Left ventricle myocardium superior (tissue), 1 donor: ENCODE measurements at regions not wholly inside any gene's neighbourhood (a gene's known extent, or its start where the extent isn't known, plus 50 kb on each side); places are given as distances from the start of the nearest gene placed in this dataset.
"Not testable (repeated sequence)": the region's sequence is repeated elsewhere in the genome, so short reads cannot be mapped to it uniquely, and the experiment has no call there.

Source experiments
- ATAC-seq: fragments of 200-7000 bp; cut with Tn5 transposase; one replicate; pipeline ENCODE4 v1.9.1; 2020; ENCODE audit warnings: mild to moderate bottlenecking, moderate library complexity
- DNase-seq: peaks from one replicate; pipeline ENCODE4 v3.0.0-alpha.2; 2020
- intact Hi-C: fragments of 100-400 bp; cut with micrococcal nuclease; formaldehyde crosslinking; loops from one replicate; pipeline ENCODE4 v1.11.0; 2022
- donor health status: DM: no; HTN: yes; CAD: no; lungs with severe emphysema.

DNA sequence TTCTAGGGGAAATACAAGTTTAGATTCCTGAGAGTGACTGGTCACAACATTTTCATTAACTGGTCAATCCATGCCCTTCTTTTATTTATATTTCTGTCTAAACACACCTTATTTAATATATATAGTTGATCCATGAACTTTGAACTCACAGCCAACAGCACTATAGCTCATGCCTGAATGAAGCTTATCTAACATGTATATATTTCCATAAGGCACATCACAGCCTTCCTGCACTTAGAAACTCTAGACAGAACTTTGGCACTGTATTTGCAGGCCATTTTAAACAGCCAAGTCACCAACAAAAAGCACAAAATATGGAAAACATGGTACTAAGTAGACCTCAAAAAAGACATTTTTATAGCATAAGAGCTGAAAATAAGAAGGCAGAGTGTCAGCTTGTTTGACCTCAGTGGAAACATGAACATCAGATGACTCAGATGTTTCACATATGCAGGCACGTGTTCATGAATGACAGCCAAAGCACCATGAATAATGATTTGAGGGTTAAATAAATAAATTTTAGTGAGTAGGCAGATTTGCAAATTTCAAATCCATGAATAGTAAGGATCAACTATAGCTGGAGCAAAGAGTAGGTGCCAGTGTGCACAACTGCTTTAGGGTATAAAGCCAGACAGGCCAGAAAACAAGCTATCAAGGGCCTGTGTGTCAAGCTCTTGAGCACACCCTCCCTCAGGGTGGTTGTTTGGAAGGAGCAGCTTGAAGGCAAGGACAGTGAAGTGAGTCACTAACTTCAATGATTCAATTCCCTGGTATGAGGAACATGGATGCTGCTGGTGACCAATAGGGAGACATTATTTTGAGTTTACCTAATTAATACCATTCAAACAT lies 88.9 kb upstream of the NT5E start:
- DNase-seq (no peak), ATAC-seq (peak; percentile 41)
- intact Hi-C loops = no loop called here

DNA sequence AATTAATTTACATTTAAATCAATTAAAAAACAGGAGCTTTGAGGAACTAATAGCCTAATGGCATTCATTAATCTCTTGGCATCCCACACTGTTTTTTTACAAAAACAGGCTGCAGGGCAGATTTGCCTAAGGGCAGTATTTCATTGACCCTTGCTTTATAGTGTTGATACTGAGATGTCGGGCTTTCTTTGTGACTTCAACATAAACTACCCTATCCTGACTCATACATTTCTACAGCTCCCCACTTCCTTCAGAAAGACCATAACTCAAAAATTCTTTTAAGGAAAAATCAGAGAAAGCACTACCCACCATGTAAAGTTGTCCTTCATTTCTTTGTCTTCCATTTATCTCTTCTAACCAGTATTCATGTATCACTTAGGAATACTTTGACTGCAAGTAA lies 92.2 kb upstream of the NT5E start:
- intact Hi-C loops = no loop called here
- ATAC-seq (no peak), DNase-seq (no peak)

DNA sequence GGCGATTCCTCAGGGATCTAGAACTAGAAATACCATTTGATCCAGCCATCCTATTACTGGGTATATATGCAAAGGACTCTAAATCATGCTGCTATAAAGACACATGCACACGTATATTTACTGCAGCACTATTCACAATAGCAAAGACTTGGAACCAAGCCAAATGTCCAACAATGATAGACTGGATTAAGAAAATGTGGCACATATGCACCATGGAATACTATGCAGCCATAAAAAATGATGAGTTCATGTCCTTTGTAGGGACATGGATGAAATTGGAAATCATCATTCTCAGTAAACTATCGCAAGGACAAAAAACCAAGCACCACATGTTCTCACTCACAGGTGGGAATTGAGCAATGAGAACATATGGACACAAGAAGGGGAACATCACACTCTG lies 93.1 kb upstream of the NT5E start:
- intact Hi-C loops, DNase-seq, ATAC-seq: not testable (repeated sequence)

DNA sequence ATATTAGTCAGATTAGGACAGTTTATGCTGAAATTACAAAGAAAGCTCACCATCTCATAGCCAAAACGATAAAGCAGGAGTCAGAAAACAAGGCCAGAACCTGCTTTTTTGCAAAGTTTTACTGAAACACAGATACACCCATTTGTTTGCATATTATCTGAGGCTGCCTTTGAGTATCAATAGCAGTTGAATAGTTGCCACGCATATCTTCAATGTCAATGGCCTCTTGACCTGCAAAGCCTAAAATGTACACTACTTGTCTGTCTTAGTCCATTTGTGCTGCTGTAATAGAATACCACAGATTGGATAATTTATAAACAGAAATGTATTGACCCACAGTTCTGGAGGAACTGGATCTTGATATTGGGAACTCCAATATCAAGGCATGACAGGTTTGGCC lies 94.1 kb upstream of the NT5E start:
- DNase-seq (no peak), ATAC-seq (no peak)
- intact Hi-C loops = loop anchor here (2.0 kb wide), 1 partner anchor 127 kb away; no protein-coding TSS in a partner anchor

DNA sequence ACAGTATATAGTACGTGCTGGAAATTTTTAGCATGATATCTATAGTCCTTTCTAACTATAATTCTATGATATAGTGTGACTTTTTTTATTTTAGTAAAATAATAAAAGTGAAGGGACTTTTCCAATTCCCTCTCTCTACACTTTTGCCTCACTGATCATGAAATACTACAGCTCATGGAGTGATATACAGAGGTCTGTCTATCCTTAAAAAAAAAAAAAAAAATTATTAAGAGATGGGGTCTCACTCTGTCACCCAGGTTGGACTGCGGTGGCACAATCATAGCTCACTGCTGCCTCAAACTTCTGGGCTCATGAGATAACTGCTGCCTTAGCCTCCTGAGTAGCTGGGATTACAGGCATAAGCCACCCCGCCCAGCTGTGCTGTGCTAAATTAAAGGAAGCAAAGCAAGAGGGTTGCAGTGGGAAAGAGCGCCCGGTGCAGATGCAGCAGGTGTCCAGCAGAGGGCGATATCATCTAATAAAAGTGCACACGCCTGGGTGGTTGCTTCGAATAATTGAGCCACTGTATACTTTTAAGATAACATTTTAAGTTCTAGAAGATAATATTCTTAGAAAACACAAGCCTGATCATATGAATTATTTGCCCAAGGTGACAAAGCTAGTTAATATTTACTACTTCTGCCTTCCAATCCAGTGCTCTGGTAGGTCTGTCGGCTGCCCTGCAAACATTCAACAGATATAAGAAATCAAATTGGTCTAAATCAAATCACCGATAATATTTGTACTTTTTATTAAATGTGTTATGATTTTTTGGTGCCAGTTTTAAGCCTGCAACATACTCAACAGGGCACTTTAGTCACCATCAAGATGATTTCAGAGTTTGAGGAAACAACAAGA lies 94.9 kb upstream of the NT5E start:
- ATAC-seq = peak; percentile 82
- intact Hi-C loops = loop anchor here (2.0 kb wide), 1 partner anchor 128 kb away; no protein-coding TSS in a partner anchor
- DNase-seq = peak; percentile 78

DNA sequence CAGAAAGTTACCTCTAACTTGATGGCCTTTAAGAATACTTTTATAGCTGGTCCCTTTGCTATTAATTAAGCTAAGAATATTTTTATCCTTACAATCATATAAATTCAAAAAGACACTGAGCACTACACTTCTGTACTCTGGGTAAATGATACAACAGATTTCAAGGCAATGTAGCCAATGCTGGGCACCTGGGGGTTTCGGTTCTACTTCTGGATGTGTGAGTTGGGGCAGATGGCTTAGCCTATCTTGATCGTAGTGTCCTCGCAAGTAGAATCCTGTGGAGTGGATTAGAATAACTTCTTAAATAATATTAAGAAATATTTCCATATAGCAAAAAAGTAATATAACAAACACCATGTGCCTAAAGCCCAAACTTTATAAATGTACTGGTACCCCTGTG lies 96.9 kb upstream of the NT5E start:
- ATAC-seq (no peak), DNase-seq (no peak)
- intact Hi-C loops = no loop called here

DNA sequence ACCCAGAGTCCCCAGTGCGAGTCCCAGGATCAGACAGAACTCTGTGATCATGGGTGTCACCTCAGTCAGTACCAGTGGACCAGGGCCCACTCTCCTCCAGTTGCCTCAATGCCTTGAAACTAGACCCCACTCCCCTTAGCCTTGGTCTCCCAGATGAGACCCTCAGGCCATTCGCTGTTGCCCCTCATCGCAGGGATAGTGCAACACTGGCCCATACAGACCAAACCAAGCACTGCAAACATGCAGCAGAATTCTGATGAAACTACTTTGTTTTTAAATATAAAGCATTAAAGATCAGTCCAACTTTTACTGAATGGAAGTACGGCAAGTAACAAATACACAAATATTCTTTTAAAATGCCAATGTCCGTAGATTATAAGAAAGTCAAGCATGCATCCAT lies 101.2 kb upstream of the NT5E start:
- no peak for ATAC-seq
- no peak for DNase-seq
- intact Hi-C loops = no loop called here

DNA sequence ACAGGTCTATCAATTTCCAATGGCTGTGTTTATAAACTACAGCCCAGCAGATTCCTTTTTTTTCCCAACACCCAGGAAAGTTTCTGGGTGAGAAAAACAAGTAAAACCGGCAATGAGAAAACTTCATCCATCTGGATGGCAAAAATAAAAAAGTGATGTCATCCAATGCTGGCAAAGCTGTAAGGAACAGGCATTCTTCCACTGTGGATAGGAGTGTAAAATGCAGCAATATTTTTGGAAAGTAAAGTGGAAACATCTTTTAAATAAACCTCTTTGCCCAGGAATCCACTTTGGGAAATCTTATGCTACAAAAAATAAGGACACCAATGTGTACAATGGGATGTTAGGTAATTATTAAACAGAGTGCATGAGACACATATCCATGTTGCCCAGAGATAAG lies 102.1 kb upstream of the NT5E start:
- no peak for ATAC-seq
- intact Hi-C loops = no loop called here
- DNase-seq = no peak

DNA sequence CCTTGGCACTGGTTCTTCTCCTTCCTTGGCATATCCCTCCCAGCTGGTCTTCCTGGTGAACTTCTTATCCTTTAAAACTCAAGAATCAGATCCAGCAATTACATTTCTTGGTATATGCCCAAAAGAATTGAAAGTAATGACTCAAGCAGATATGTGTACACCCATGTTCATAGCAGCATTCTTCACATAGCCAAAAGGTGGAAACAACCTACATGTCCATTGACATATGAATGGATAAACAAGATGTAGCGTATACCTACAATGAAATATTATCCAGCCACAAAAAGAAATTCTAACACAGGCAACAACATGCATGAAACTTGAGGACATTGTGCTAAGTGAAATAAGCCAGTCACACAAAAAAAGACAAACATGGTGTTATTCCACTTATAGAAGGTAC lies 103.7 kb upstream of the NT5E start:
- intact Hi-C loops = no loop called here
- DNase-seq (no peak), ATAC-seq (no peak)

DNA sequence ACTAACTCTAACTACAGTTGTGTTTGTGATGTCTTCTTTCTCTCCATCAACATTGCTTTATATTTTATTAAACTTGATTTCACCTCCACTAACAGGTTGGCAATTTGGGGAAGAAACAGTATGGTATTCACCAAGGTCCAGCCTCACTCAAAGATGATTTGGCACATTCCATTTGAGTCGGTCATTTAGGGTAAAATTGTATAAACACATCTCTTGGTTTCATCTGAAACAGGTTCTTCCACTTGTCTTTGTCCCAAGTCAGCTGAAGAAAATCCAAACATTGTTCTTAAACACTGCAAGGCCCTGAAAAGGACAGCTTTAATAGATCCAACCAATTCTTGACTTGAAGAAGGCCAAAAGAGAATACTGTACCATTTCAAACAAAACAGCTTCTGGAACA lies 104.9 kb upstream of the NT5E start:
- intact Hi-C loops = no loop called here
- no peak for ATAC-seq
- DNase-seq = no peak

DNA sequence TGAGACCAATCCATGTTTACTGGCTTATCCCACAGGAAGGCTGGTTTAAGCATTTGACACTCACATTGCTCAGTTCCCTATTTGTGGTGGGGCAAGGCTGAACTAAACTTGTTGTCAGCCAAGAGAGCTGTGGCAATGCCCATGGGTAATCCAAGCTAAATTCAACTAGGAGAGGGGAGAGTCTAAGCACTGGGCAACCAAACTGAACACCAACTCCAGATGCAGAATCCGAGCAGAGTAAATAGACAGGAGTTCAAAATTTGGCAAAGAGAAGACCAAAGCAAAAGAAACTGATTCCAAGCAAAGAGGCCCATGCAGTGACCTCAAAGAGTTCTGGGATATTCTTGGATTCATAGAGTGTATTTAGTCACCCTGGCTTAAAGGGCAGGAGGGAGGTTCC lies 106.5 kb upstream of the NT5E start:
- DNase-seq (no peak), ATAC-seq (no peak)
- intact Hi-C loops = no loop called here

DNA sequence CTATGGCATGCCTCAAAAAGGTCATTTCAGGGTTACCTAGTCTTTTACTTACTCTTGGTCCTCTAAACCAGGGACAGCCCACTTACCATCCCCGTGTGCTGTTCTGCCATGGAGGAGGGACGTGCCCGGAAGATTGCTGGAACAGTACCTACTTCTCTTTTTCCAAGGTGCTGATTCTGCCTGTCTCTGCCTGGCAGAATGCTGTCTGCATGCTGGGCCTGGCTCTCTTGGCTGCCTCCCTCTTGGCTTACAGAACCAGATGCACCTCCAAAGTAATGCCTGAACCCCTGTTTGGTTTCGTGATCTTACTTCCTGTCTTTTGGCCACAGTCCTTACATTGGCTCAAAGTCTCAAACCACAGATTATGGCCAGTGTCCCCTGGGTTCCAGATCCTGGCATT lies 120.7 kb upstream of the NT5E start:
- intact Hi-C loops = no loop called here
- ATAC-seq = no peak
- no peak for DNase-seq

DNA sequence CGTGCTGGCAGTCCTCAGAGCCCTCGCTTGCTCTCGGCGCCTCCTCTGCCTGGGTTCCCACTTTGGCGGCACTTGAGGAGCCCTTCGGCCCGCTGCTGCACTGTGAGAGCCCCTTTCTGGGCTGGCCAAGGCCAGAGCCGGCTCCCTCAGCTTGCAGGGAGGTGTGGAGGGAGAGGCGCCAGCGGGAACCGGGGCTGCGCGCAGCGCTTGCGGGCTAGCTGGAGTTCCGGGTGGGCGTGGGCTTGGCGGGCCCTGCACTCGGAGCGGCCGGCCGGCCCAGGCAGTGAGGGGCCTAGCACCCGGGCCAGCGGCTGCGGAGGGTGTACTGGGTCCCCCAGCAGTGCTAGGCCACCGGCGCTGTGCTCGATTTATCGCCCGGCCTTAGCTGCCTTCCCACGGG lies 124.1 kb upstream of the NT5E start:
- ATAC-seq, intact Hi-C loops: not testable (repeated sequence)

DNA sequence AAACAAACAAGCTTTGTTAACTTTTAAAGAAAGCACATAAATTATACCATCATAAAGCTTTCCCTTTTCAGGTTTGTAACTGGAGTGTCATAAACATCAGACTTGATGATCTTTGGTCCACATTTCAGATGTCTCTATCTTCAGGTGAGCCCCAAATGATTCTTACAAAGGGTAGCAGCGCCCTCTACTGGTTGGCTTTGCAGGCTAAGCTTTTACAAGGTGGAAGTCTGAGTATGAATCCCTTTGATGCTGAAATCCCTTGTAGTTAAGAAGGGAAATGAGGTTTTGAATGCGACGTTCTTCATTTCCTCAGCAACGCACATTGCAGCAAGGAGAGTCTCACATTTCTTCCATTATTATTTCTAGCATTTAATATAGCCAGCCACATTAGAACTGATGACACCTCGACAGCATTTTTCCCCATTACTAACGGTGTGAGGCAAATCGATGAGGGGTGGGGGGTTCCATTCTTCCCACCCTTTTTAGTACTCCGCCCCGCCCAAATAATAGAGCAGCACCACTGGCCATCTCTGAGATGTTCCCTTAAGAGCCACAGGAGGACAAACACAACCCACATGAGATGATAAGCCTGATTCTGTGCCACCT lies 126.3 kb upstream of the NT5E start:
- intact Hi-C loops = no loop called here
- DNase-seq = peak; percentile 66
- ATAC-seq = peak; percentile 55

More for the DNA sequence above, 124.1 kb upstream of the NT5E start:
- DNase-seq = not testable (repeated sequence)

DNA sequence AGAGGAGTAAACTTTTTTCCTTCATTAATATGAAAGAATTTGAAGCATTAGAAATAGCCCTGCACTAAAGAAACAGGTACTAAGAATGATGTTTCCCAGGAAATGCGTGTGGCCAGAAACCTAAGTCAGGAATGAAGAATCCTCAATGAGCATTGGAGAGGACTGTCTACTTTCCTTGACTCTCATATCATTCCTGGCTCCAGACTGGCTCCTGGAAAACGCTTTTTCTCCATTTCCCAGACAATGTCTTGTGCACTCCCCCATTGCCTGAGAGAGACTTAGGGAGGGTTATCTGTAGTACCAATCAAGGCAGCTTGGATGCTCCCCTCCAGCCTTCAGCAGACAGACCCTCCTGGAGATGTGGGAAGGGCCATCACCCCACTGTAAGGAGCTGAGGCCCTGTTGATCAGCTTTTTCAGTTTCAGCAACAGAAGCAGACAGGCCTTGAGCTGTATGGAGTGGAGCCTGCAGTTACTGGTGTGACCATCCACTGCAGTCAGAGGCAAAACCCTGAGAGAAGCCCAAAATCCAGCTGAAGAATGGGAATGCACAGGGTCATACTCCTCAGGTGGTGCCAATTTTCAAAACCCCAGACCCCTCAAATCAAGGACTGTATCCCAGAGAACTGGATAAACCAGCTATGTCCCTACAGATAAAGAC lies 127.3 kb upstream of the NT5E start:
- no peak for ATAC-seq

DNA sequence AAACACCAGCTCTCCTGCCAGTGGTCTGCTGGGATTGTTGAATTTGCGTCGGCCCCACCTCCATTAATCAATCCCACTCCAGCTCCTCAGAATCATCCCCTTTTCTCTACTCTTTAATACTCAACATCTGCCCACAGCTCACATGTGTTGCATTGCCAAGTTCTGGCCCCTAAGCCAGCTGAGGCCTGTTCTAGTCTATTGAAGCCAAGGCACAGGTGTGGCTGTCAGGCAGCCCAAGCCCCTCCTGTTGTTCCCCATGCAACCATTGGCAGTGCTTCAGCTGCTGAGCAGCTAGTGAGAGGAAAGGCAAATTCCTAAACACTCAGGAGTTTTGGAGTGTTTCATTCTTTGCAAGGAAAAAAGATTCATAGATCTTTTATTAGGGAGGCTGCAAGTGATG lies 128.0 kb upstream of the NT5E start:
- no peak for DNase-seq
- intact Hi-C loops = no loop called here
- no peak for ATAC-seq

More for the DNA sequence above, 127.3 kb upstream of the NT5E start:
- intact Hi-C loops = no loop called here
- no peak for DNase-seq

DNA sequence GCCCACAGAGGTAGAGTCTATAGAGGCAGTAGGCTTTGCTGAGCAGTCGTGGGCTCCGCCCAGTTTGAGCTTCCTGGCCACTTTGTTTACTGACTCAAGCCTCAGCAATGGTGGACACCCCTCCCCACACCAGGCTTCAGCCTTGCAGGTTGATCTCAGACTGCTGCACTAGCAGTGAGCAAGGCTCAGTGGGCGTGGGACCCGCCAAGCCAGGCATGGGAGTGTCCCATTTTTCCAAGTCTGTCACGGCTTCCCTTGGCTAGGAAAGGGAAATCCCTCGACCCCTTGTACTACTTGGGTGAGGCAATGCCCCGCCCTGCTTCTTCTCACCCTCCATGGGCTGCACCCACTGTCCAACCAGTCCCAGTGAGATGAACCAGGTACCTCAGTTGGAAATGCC lies 135.3 kb upstream of the NT5E start:
- ATAC-seq = no peak
- intact Hi-C loops = no loop called here
- DNase-seq = no peak

DNA sequence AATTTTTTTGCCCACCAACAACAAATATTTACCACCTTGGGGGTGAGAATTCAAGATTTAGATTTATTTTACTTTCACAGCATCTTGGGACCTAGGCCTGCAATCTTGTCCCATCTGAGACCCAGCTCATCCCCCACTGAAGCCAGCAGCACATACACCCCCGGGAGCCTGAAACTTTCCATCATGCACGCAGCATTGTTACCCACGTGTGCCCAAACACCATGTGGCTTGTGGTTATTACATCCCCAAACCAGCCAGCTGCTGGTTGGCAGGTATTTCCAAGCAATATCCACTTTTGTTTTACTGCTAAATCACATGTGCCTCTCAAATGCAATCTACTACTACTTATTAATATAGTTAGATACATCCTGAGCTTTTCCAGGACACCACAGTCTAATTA lies 149.3 kb upstream of the NT5E start:
- DNase-seq = no peak
- no peak for ATAC-seq

DNA sequence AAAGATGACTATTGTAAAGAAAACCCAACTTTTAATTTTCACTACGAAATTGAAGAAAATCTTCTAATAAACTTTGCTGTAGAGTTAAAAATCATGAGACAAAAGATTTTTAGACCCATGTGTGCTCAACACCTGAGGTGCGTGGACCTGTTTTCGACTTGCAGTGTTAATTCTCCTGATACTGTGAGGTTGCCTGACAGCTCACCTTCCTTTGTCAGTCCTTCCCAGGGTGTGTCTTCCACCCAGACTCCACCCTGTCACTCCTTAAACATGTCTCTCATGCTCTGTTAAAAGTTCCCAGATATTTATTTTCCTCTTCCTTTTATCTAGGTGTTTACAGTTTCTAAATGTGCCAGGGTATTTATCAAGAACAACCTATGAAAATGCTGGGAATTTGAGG lies 151.3 kb upstream of the NT5E start:
- intact Hi-C loops = no loop called here
- DNase-seq (no peak), ATAC-seq (no peak)

More for the DNA sequence above, 149.3 kb upstream of the NT5E start:
- intact Hi-C loops = no loop called here
